ENCODE measurements at regions not wholly inside any gene's neighbourhood (a gene's known extent, or its start where the extent isn't known, plus 50 kb on each side); places are given as distances from the start of the nearest gene placed in this dataset.
"Not testable (repeated sequence)": the region's sequence is repeated elsewhere in the genome, so short reads cannot be mapped to it uniquely, and the experiment has no call there.

- TF ChIP-seq CTCF (IDR thresholded peaks at IDR 0.05; ENCODE audit: insufficient read depth, low read length, poor library complexity, severe bottlenecking); EZH2phosphoT487 (conservative IDR thresholded peaks at IDR 0.05; ENCODE audit: low read length): not testable (repeated sequence)
Observed at GRCh38 chr4:184330517-184331094, 112.9 kb upstream of the ENPP6 start.

Data from SU-DHL-6 (cell line).